OCI-LY3 (cell line): ENCODE measurements at regions not wholly inside any gene's neighbourhood (a gene's known extent, or its start where the extent isn't known, plus 50 kb on each side); places are given as distances from the start of the nearest gene placed in this dataset.

Source experiments
- EZH2phosphoT487 ChIP-seq: fragments of 200-600 bp; shearing (Covaris generic); IDR thresholded peaks from 2 replicates; pipeline ENCODE4 v1.6.1; 2018; ENCODE audit warnings: antibody characterized with exemption, mixed run types, low read depth
- TF ChIP-seq, protein P1 (sequence below): fragments of 200-600, 300-600 bp; sonication (generic); IDR thresholded peaks from 2 replicates; pipeline ENCODE4 v1.5.1; 2014; ENCODE audit warnings: antibody characterized with exemption, low read length, low read depth

DNA sequence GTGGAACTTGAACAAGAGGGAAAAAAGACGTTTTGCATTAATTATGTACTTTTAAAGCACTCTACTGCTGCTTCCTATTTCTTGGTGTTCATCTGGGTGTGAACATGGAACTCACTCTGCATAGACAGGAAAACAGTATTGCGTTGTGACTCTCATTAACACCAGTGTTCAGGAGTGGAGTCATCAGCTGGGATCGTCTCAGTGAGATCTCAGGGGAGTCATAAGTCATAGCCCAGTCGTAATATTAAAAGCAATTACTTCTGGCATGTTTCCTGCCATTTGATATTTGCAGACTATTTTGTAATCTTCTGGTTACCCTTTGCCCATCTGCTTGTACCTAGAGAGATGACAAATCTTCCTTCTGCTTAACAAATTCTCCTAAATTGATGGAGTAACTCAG is 462.0 kb upstream of the ATP11B start:
- TF ChIP-seq, protein P1, sequence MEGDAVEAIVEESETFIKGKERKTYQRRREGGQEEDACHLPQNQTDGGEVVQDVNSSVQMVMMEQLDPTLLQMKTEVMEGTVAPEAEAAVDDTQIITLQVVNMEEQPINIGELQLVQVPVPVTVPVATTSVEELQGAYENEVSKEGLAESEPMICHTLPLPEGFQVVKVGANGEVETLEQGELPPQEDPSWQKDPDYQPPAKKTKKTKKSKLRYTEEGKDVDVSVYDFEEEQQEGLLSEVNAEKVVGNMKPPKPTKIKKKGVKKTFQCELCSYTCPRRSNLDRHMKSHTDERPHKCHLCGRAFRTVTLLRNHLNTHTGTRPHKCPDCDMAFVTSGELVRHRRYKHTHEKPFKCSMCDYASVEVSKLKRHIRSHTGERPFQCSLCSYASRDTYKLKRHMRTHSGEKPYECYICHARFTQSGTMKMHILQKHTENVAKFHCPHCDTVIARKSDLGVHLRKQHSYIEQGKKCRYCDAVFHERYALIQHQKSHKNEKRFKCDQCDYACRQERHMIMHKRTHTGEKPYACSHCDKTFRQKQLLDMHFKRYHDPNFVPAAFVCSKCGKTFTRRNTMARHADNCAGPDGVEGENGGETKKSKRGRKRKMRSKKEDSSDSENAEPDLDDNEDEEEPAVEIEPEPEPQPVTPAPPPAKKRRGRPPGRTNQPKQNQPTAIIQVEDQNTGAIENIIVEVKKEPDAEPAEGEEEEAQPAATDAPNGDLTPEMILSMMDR, result no peak
- TF ChIP-seq EZH2phosphoT487, result no peak
